ENCODE measurements at regions not wholly inside any gene's neighbourhood (a gene's known extent, or its start where the extent isn't known, plus 50 kb on each side); places are given as distances from the start of the nearest gene placed in this dataset.

DNA sequence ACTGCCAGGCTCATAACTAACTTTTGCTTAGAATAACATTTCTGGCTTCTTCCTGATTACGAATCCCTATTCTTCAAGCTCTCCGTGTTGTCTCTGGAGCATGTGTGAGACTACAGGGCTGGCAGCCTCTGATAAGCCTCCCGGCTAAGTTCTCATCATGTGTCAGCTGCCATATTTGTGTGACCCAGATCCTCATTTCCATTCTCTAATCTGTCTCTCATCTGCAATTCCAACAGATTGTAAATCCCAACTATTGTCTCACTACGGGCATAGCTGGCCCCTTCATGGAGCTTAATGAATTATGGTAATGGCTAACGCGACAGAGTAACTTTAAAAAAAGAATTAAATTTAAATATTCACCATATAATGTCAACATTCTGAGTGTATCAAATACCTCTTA, 165.4 kb downstream of the CMPK2 start:
- DNase-seq (ENCODE audit: low spot score): no peak
- Mint-ChIP-seq H3K4me3 (no peak overlapping the region), H3K9me3 (peaks cover 80% of the 10 kb centered on the region), H3K4me1 (no peaks in the 10 kb centered on the region), H3K27me3 (ENCODE audit: low read depth) (peaks cover 6% of the 10 kb centered on the region), H3K27ac (no peak overlapping the region), H3K36me3 (peaks cover 69% of the 10 kb centered on the region)
- ATAC-seq: no peak
- TF ChIP-seq TCF7 (CRISPR knock-in tag; IDR thresholded peaks at IDR 0.05; ENCODE audit: low read depth) (no peak), ZNF232 (CRISPR knock-in tag; IDR thresholded peaks at IDR 0.05) (no peak), SOX15 (CRISPR knock-in tag; IDR thresholded peaks at IDR 0.05) (no peak), NFYB (CRISPR knock-in tag; conservative IDR thresholded peaks at IDR 0.05; ENCODE audit: low read depth) (no peak), CREM (CRISPR knock-in tag; IDR thresholded peaks at IDR 0.05) (no peak), ETV6 (CRISPR knock-in tag; IDR thresholded peaks at IDR 0.05) (no peak), ZNF219 (CRISPR knock-in tag; IDR thresholded peaks at IDR 0.05; ENCODE audit: borderline replicate concordance) (no peak), RELA (CRISPR knock-in tag; IDR thresholded peaks at IDR 0.05; ENCODE audit: borderline replicate concordance) (no peak), CBFB (CRISPR knock-in tag; IDR thresholded peaks at IDR 0.05; ENCODE audit: low read depth) (no peak), TEAD1 (CRISPR knock-in tag; IDR thresholded peaks at IDR 0.05) (no peak)
- TF ChIP-seq, protein P1, sequence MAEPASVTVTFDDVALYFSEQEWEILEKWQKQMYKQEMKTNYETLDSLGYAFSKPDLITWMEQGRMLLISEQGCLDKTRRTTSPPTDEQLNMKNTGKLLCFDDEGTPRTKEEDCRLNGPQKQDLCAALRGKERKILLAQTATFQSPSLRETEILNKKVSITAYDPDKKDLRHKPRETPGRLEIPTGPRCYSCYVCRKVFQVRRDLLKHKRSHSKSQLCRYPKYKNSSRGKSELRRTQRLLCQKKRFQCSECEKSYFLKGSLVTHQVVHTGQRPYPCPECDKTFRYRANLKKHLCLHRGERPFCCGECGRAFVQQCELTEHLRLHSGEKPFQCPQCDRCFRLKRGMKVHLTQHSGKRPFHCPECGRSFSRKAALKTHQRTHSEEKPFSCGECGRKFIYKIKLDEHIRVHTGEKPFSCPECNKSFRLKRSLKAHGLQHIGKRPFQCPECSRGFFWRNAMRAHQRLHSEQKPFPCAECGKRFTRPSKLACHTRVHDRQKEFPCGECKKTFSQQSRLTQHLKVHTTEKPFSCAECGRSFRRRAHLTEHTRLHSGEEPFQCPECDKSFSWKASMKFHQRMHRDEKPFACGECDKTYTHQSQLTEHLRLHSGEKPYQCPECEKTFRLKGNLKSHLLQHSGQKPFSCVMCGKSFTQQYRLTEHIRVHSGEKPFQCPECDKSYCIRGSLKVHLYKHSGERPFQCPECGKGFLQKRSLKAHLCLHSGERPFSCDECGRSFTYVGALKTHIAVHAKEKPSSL (CRISPR knock-in tag; conservative IDR thresholded peaks at IDR 0.05): no peak
- TF ChIP-seq, protein P2, sequence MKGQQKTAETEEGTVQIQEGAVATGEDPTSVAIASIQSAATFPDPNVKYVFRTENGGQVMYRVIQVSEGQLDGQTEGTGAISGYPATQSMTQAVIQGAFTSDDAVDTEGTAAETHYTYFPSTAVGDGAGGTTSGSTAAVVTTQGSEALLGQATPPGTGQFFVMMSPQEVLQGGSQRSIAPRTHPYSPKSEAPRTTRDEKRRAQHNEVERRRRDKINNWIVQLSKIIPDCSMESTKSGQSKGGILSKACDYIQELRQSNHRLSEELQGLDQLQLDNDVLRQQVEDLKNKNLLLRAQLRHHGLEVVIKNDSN (CRISPR knock-in tag; IDR thresholded peaks at IDR 0.05): no peak
- TF ChIP-seq, protein P3, sequence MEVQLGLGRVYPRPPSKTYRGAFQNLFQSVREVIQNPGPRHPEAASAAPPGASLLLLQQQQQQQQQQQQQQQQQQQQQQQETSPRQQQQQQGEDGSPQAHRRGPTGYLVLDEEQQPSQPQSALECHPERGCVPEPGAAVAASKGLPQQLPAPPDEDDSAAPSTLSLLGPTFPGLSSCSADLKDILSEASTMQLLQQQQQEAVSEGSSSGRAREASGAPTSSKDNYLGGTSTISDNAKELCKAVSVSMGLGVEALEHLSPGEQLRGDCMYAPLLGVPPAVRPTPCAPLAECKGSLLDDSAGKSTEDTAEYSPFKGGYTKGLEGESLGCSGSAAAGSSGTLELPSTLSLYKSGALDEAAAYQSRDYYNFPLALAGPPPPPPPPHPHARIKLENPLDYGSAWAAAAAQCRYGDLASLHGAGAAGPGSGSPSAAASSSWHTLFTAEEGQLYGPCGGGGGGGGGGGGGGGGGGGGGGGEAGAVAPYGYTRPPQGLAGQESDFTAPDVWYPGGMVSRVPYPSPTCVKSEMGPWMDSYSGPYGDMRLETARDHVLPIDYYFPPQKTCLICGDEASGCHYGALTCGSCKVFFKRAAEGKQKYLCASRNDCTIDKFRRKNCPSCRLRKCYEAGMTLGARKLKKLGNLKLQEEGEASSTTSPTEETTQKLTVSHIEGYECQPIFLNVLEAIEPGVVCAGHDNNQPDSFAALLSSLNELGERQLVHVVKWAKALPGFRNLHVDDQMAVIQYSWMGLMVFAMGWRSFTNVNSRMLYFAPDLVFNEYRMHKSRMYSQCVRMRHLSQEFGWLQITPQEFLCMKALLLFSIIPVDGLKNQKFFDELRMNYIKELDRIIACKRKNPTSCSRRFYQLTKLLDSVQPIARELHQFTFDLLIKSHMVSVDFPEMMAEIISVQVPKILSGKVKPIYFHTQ (CRISPR knock-in tag; IDR thresholded peaks at IDR 0.05): no peak
- TF ChIP-seq, protein P4, sequence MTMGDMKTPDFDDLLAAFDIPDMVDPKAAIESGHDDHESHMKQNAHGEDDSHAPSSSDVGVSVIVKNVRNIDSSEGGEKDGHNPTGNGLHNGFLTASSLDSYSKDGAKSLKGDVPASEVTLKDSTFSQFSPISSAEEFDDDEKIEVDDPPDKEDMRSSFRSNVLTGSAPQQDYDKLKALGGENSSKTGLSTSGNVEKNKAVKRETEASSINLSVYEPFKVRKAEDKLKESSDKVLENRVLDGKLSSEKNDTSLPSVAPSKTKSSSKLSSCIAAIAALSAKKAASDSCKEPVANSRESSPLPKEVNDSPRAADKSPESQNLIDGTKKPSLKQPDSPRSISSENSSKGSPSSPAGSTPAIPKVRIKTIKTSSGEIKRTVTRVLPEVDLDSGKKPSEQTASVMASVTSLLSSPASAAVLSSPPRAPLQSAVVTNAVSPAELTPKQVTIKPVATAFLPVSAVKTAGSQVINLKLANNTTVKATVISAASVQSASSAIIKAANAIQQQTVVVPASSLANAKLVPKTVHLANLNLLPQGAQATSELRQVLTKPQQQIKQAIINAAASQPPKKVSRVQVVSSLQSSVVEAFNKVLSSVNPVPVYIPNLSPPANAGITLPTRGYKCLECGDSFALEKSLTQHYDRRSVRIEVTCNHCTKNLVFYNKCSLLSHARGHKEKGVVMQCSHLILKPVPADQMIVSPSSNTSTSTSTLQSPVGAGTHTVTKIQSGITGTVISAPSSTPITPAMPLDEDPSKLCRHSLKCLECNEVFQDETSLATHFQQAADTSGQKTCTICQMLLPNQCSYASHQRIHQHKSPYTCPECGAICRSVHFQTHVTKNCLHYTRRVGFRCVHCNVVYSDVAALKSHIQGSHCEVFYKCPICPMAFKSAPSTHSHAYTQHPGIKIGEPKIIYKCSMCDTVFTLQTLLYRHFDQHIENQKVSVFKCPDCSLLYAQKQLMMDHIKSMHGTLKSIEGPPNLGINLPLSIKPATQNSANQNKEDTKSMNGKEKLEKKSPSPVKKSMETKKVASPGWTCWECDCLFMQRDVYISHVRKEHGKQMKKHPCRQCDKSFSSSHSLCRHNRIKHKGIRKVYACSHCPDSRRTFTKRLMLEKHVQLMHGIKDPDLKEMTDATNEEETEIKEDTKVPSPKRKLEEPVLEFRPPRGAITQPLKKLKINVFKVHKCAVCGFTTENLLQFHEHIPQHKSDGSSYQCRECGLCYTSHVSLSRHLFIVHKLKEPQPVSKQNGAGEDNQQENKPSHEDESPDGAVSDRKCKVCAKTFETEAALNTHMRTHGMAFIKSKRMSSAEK (CRISPR knock-in tag; IDR thresholded peaks at IDR 0.05; ENCODE audit: borderline replicate concordance): no peak
- CTCF ChIA-PET: no interaction called here
- POLR2A ChIA-PET: no interaction called here

DNA sequence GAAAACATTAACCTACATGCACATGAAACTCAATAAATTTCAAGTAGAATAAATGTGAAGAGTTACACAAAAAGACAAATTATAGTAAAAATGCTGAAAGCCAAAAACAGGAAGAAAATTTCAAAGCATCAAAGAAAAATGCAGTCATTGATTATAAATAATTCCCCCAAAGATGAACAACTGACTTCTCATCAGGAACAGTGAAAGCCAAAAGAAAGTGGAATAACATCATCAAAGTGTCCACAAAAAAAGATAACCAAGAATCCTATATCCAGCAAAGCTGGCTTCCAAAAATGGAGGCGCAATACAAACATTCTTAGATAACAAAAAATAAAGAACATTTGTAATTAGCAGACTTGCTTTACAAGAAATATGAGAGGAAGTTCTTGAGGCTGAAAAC, 161.6 kb downstream of the CMPK2 start:
- ChIA-PET CTCF (no interaction called here), POLR2A (no interaction called here)
- Mint-ChIP-seq H3K27ac (no peak overlapping the region), H3K4me3 (no peak overlapping the region), H3K36me3 (peaks cover 68% of the 10 kb centered on the region), H3K27me3 (ENCODE audit: low read depth) (peaks cover 9% of the 10 kb centered on the region), H3K4me1 (no peaks in the 10 kb centered on the region), H3K9me3 (peaks cover 77% of the 10 kb centered on the region)
- no peak for ATAC-seq
- TF ChIP-seq, protein P5, sequence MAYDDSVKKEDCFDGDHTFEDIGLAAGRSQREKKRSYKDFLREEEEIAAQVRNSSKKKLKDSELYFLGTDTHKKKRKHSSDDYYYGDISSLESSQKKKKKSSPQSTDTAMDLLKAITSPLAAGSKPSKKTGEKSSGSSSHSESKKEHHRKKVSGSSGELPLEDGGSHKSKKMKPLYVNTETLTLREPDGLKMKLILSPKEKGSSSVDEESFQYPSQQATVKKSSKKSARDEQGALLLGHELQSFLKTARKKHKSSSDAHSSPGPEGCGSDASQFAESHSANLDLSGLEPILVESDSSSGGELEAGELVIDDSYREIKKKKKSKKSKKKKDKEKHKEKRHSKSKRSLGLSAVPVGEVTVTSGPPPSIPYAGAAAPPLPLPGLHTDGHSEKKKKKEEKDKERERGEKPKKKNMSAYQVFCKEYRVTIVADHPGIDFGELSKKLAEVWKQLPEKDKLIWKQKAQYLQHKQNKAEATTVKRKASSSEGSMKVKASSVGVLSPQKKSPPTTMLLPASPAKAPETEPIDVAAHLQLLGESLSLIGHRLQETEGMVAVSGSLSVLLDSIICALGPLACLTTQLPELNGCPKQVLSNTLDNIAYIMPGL (CRISPR knock-in tag; IDR thresholded peaks at IDR 0.05): no peak
- 0 out of 2 replicates have a peak, but pooled peaks have one; percentile 57 for TF ChIP-seq ZNF317 (CRISPR knock-in tag; IDR thresholded peaks at IDR 0.05; ENCODE audit: borderline replicate concordance, low read depth)
- TF ChIP-seq FOXJ3 (CRISPR knock-in tag; IDR thresholded peaks at IDR 0.05; ENCODE audit: borderline replicate concordance): no peak
- DNase-seq (ENCODE audit: low spot score): no peak

Measured in WTC11 (cell line).